ENCODE measurements at regions not wholly inside any gene's neighbourhood (a gene's known extent, or its start where the extent isn't known, plus 50 kb on each side); places are given as distances from the start of the nearest gene placed in this dataset.

DNA sequence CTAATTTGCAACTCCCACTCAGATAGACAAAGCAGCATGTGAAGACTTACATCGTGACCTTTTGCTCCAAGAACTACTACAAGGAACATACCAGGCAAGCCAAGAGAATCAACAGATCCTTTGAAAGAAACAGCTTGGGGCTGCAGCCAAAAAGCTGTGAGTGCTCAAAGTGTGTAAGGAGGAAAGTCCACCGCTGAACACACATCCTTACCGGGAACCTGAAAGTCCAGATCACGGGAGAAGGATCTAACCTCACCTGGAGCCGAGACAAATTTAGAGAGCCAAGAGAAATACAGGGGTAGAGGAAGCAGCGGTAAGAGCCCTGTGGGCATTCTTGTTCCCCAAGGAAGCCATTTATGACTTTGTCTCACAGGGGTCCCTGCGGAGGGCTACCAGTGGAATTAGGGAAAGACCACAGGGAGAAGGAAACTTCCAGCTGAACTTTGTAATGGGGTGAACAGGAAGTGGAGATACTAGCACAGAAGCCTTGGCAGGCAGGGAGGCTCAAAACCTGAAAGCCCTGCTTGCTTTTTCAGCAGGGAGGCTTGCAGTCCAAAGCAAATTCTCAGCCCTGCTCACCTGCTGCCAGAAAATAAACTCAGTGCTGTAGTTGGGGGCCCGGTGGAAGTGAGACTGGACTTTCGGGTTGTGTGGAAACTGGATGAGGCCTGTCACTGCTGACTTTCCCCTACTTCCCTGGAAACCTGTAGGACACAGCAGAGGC, 350.2 kb downstream of the DTWD2 start:
- Histone ChIP-seq H3K9me3 (replicated peaks; ENCODE audit: insufficient read depth, low read length) (no peaks in the 10 kb centered on the region), H3K9ac (ENCODE audit: low read length) (no peak overlapping the region), H3K9me2 (replicated peaks; ENCODE audit: insufficient read depth, low read length) (no peaks in the 10 kb centered on the region), H3K27ac (ENCODE audit: low read length) (no peak overlapping the region), H3K4me1 (ENCODE audit: low read length) (no peaks in the 10 kb centered on the region), H3F3A (ENCODE audit: insufficient read depth, low read length) (no peaks in the 10 kb centered on the region), H3K4me2 (ENCODE audit: low read depth, low read length) (no peak overlapping the region), H4K20me1 (ENCODE audit: insufficient read depth, low read length) (no peaks in the 10 kb centered on the region), H3K36me3 (replicated peaks; ENCODE audit: insufficient read depth, low read length) (no peaks in the 10 kb centered on the region), H3K4me3 (ENCODE audit: low read length) (no peak overlapping the region), H3K79me2 (ENCODE audit: low read length) (no peaks in the 10 kb centered on the region), H3K27me3 (replicated peaks; ENCODE audit: insufficient read depth, low read length) (no peaks in the 10 kb centered on the region), H2AFZ (ENCODE audit: low read length) (no peak overlapping the region)
- no peak for TF ChIP-seq CTCF (IDR thresholded peaks at IDR 0.05; ENCODE audit: low read length)
- TF ChIP-seq EZH2phosphoT487 (IDR thresholded peaks at IDR 0.05; ENCODE audit: low read length), result no peak
- DNase-seq, result no peak

GRCh38 chr5:118628660-118629354, 359.5 kb downstream of the DTWD2 start:
- Histone ChIP-seq H3F3A (ENCODE audit: insufficient read depth, low read length) (no peaks in the 10 kb centered on the region), H3K27me3 (replicated peaks; ENCODE audit: insufficient read depth, low read length) (no peaks in the 10 kb centered on the region), H3K27ac (ENCODE audit: low read length) (no peak overlapping the region), H3K9me3 (replicated peaks; ENCODE audit: insufficient read depth, low read length) (no peaks in the 10 kb centered on the region), H3K4me2 (ENCODE audit: low read depth, low read length) (no peak overlapping the region), H2AFZ (ENCODE audit: low read length) (no peak overlapping the region), H3K9ac (ENCODE audit: low read length) (no peak overlapping the region), H3K79me2 (ENCODE audit: low read length) (no peaks in the 10 kb centered on the region), H4K20me1 (ENCODE audit: insufficient read depth, low read length) (no peaks in the 10 kb centered on the region), H3K9me2 (replicated peaks; ENCODE audit: insufficient read depth, low read length) (no peaks in the 10 kb centered on the region), H3K36me3 (replicated peaks; ENCODE audit: insufficient read depth, low read length) (no peaks in the 10 kb centered on the region), H3K4me1 (ENCODE audit: low read length) (no peaks in the 10 kb centered on the region), H3K4me3 (ENCODE audit: low read length) (no peak overlapping the region)
- no peak for DNase-seq
- no peak for TF ChIP-seq EZH2 (optimal IDR thresholded peaks at IDR 0.05; ENCODE audit: low read depth, low read length)

- H3K27ac ChIP-seq (ENCODE audit: low read length), result no peak overlapping the region
- no peaks in the 10 kb centered on the region for H4K20me1 ChIP-seq (ENCODE audit: insufficient read depth, low read length)
- TF ChIP-seq CTCF (IDR thresholded peaks at IDR 0.05; ENCODE audit: low read length) (no peak), EZH2 (optimal IDR thresholded peaks at IDR 0.05; ENCODE audit: low read depth, low read length) (no peak), EZH2phosphoT487 (IDR thresholded peaks at IDR 0.05; ENCODE audit: low read length) (no peak)
- no peaks in the 10 kb centered on the region for H3K27me3 ChIP-seq (replicated peaks; ENCODE audit: insufficient read depth, low read length)
- H3K4me3 ChIP-seq (ENCODE audit: low read length), result no peak overlapping the region
- no peak overlapping the region for H2AFZ ChIP-seq (ENCODE audit: low read length)
- H3K9ac ChIP-seq (ENCODE audit: low read length), result no peak overlapping the region
- no peaks in the 10 kb centered on the region for H3K36me3 ChIP-seq (replicated peaks; ENCODE audit: insufficient read depth, low read length)
- H3K4me2 ChIP-seq (ENCODE audit: low read depth, low read length), result no peak overlapping the region
- H3K79me2 ChIP-seq (ENCODE audit: low read length), result no peaks in the 10 kb centered on the region
- H3K4me1 ChIP-seq (ENCODE audit: low read length), result no peaks in the 10 kb centered on the region
- H3F3A ChIP-seq (ENCODE audit: insufficient read depth, low read length), result no peaks in the 10 kb centered on the region
- no peaks in the 10 kb centered on the region for H3K9me2 ChIP-seq (replicated peaks; ENCODE audit: insufficient read depth, low read length)
- H3K9me3 ChIP-seq (replicated peaks; ENCODE audit: insufficient read depth, low read length), result no peaks in the 10 kb centered on the region
- no peak for DNase-seq
Observed at GRCh38 chr5:118620233-118620632, 368.1 kb downstream of the DTWD2 start.

- H3K27ac ChIP-seq (ENCODE audit: low read length), result no peak overlapping the region
- no peaks in the 10 kb centered on the region for H3K27me3 ChIP-seq (replicated peaks; ENCODE audit: insufficient read depth, low read length)
- H3K4me2 ChIP-seq (ENCODE audit: low read depth, low read length), result no peak overlapping the region
- no peak overlapping the region for H3K4me3 ChIP-seq (ENCODE audit: low read length)
- H4K20me1 ChIP-seq (ENCODE audit: insufficient read depth, low read length), result no peaks in the 10 kb centered on the region
- no peaks in the 10 kb centered on the region for H3F3A ChIP-seq (ENCODE audit: insufficient read depth, low read length)
- no peaks in the 10 kb centered on the region for H3K4me1 ChIP-seq (ENCODE audit: low read length)
- DNase-seq, result no peak
- H2AFZ ChIP-seq (ENCODE audit: low read length), result no peak overlapping the region
- H3K9me3 ChIP-seq (replicated peaks; ENCODE audit: insufficient read depth, low read length), result no peaks in the 10 kb centered on the region
- no peak overlapping the region for H3K9ac ChIP-seq (ENCODE audit: low read length)
- no peaks in the 10 kb centered on the region for H3K36me3 ChIP-seq (replicated peaks; ENCODE audit: insufficient read depth, low read length)
- H3K79me2 ChIP-seq (ENCODE audit: low read length), result no peaks in the 10 kb centered on the region
- H3K9me2 ChIP-seq (replicated peaks; ENCODE audit: insufficient read depth, low read length), result no peaks in the 10 kb centered on the region
- TF ChIP-seq CTCF (IDR thresholded peaks at IDR 0.05; ENCODE audit: low read length), result no peak
- no peak for TF ChIP-seq EZH2phosphoT487 (IDR thresholded peaks at IDR 0.05; ENCODE audit: low read length)
- TF ChIP-seq EZH2 (optimal IDR thresholded peaks at IDR 0.05; ENCODE audit: low read depth, low read length), result no peak
Observed at GRCh38 chr5:118619823-118620222, 368.5 kb downstream of the DTWD2 start.
